IMR-90 (cell line): ENCODE measurements at regions not wholly inside any gene's neighbourhood (a gene's known extent, or its start where the extent isn't known, plus 50 kb on each side); places are given as distances from the start of the nearest gene placed in this dataset.

Experiments
- ATAC-seq: fragments of 200-7000 bp; cut with Tn5 transposase; 2 replicates; pipeline ENCODE4 v1.9.1; 2020; ENCODE audit warnings: low read depth, mild to moderate bottlenecking, moderate library complexity
- BruUV-seq: library from RNA; stranded (reverse); fragments of 400-500 nt; replicated peaks from 2 replicates; lab custom pipeline; 2021; lab: Mats Ljungman, UMichigan
- CTCF ChIA-PET: fragments of 300-600 bp; formaldehyde crosslinking; extraction: SDS; loops from one replicate; lab custom pipeline; 2021; ENCODE audit warnings: antibody characterized with exemption; lab: Yijun Ruan, JAX
- POLR2A ChIA-PET: fragments of 300-600 bp; sonication (Branson Sonifier 250); formaldehyde crosslinking; loops from one replicate; lab custom pipeline; 2022; ENCODE audit warnings: antibody characterized with exemption; ENCODE audit not compliant: unreplicated experiment; lab: Charles Lee
- DNase-seq: peaks from one replicate; pipeline ENCODE4 v3.0.0; 2013
- H2AFZ ChIP-seq: replicated peaks from 2 replicates; pipeline ENCODE3; 2013; ENCODE audit warnings: low read length, mild to moderate bottlenecking; ENCODE audit not compliant: poor library complexity
- H2AK5ac ChIP-seq: 2 replicates; pipeline ENCODE4 v1.6.1; 2013; ENCODE audit warnings: low read depth, low read length, inconsistent platforms
- H2AK9ac ChIP-seq: replicated peaks from 2 replicates; pipeline ENCODE3; 2013; ENCODE audit warnings: mild to moderate bottlenecking, low read depth, low read length, moderate library complexity; ENCODE audit not compliant: poor library complexity
- H2BK120ac ChIP-seq: 2 replicates; pipeline ENCODE4 v1.6.1; 2013; ENCODE audit warnings: low read depth, low read length, inconsistent platforms
- H2BK15ac ChIP-seq: 3 replicates; pipeline ENCODE4 v1.6.1; 2013; ENCODE audit warnings: low read depth, low read length, inconsistent platforms
- H2BK20ac ChIP-seq: 2 replicates; pipeline ENCODE4 v1.6.1; 2013; ENCODE audit warnings: low read depth, mild to moderate bottlenecking, inconsistent platforms, low read length, moderate library complexity
- H2BK5ac ChIP-seq: 2 replicates; pipeline ENCODE4 v1.6.1; 2013; ENCODE audit warnings: mild to moderate bottlenecking, low read depth, low read length, inconsistent platforms; ENCODE audit not compliant: poor library complexity, severe bottlenecking
- H3K14ac ChIP-seq: replicated peaks from 2 replicates; pipeline ENCODE4 v1.6.1; 2013; ENCODE audit warnings: low read depth, low read length, inconsistent platforms
- H3K18ac ChIP-seq: 2 replicates; pipeline ENCODE4 v1.6.1; 2013; ENCODE audit warnings: low read depth, low read length, control low read depth
- H3K23ac ChIP-seq: 2 replicates; pipeline ENCODE4 v1.6.1; 2013; ENCODE audit warnings: low read depth, low read length, inconsistent platforms
- H3K27ac ChIP-seq: 2 replicates; pipeline ENCODE4 v1.5.1; 2013; ENCODE audit warnings: mild to moderate bottlenecking, control low read depth, low read length; ENCODE audit not compliant: insufficient read depth
- H3K27me3 ChIP-seq: 2 replicates; pipeline ENCODE4 v1.6.1; 2013; ENCODE audit warnings: low read length; ENCODE audit not compliant: control insufficient read depth, insufficient read depth
- H3K36me3 ChIP-seq: 2 replicates; pipeline ENCODE4 v1.6.1; 2013; ENCODE audit warnings: low read length, mixed read lengths; ENCODE audit not compliant: control insufficient read depth, insufficient read depth
- H3K4ac ChIP-seq: 2 replicates; pipeline ENCODE4 v1.6.1; 2013; ENCODE audit warnings: low read depth, low read length, inconsistent platforms
- H3K4me1 ChIP-seq: 2 replicates; pipeline ENCODE4 v1.6.1; 2013; ENCODE audit warnings: low read length, mixed read lengths; ENCODE audit not compliant: control insufficient read depth, insufficient read depth
- H3K4me2 ChIP-seq: 2 replicates; pipeline ENCODE4 v1.6.1; 2013; ENCODE audit warnings: low read depth, mild to moderate bottlenecking, control low read depth, low read length, moderate library complexity
- H3K4me3 ChIP-seq: 2 replicates; pipeline ENCODE4 v1.5.1; 2013; ENCODE audit warnings: low read depth, mild to moderate bottlenecking, control low read depth, low read length, moderate library complexity; ENCODE audit not compliant: insufficient read depth
- H3K56ac ChIP-seq: 2 replicates; pipeline ENCODE4 v1.6.1; 2013; ENCODE audit warnings: low read length, inconsistent platforms; ENCODE audit not compliant: insufficient read depth; ENCODE audit errors: extremely low read depth
- H3K79me1 ChIP-seq, 2 experiments: 2 replicates each; pipeline ENCODE4 v1.6.1; 2013; ENCODE audit warnings: low read length in 2 of 2, inconsistent platforms in 1 of 2, low read depth in 1 of 2
- H3K9ac ChIP-seq: 2 replicates; pipeline ENCODE4 v1.6.1; 2013; ENCODE audit warnings: low read depth, low read length, control low read depth
- H3K9me1 ChIP-seq: 2 replicates; pipeline ENCODE4 v1.6.1; 2013; ENCODE audit warnings: low read length, inconsistent platforms; ENCODE audit not compliant: insufficient read depth
- H3K9me3 ChIP-seq: 2 replicates; pipeline ENCODE4 v1.6.1; 2013; ENCODE audit warnings: low read length; ENCODE audit not compliant: control insufficient read depth, insufficient read depth
- H4K20me1 ChIP-seq: 2 replicates; pipeline ENCODE4 v1.6.1; 2013; ENCODE audit warnings: low read length, inconsistent platforms; ENCODE audit not compliant: insufficient read depth
- H4K5ac ChIP-seq: 2 replicates; pipeline ENCODE4 v1.6.1; 2013; ENCODE audit warnings: mild to moderate bottlenecking, low read depth, low read length, control low read depth
- H4K8ac ChIP-seq, 2 experiments: 2 replicates each; pipeline ENCODE4 v1.6.1; 2013; ENCODE audit warnings: low read depth in 2 of 2, low read length in 2 of 2, control low read depth in 1 of 2, inconsistent platforms in 1 of 2
- H4K91ac ChIP-seq: 2 replicates; pipeline ENCODE4 v1.6.1; 2013; ENCODE audit warnings: low read depth, low read length, inconsistent platforms; ENCODE audit not compliant: insufficient read depth
- CEBPB ChIP-seq: IDR thresholded peaks from 2 replicates; pipeline ENCODE4 v1.6.1; 2012; ENCODE audit warnings: low read depth, low read length, improper control_type of control experiment
- FOS ChIP-seq: fragments of 150-350 bp; IDR thresholded peaks from 2 replicates; pipeline ENCODE4 v1.6.1; 2016; ENCODE audit warnings: low read depth, low read length
- MAFK ChIP-seq: IDR thresholded peaks from 2 replicates; pipeline ENCODE4 v1.6.1; 2012; ENCODE audit warnings: low read depth, low read length, improper control_type of control experiment
- RCOR1 ChIP-seq: IDR thresholded peaks from 2 replicates; pipeline ENCODE4 v1.6.1; 2012; ENCODE audit warnings: mild to moderate bottlenecking, low read length, improper control_type of control experiment; ENCODE audit not compliant: insufficient replicate concordance
- WGBS, 2 experiments: methylation state at CpG; one replicate each; pipeline versions ENCODE4 v1.1.5 to v1.1.7; 2013; ENCODE audit warnings: missing lambda C conversion rate in 2 of 2; ENCODE audit not compliant: insufficient read length in 1 of 2; ENCODE audit errors: extremely low coverage in 2 of 2; 5-methylcytosine and 5-hydroxymethylcytosine counted together
- dilution Hi-C: fragments of 300-500 bp; cut with HindIII; formaldehyde crosslinking; loops from one replicate; pipeline ENCODE4 v1.14.3; 2018; ENCODE audit warnings: low sequenced_read_pairs; ENCODE audit not compliant: unreplicated experiment
- in situ Hi-C: fragments of 300-500 bp; cut with MboI; formaldehyde crosslinking; loops from 3 replicates; pipeline ENCODE4 v1.14.3; 2019; ENCODE audit warnings: low sequenced_read_pairs, inconsistent platforms, mixed read lengths
- intact Hi-C: fragments of 100-400 bp; cut with micrococcal nuclease; formaldehyde crosslinking; loops from 2 replicates; pipeline ENCODE4 v1.10.0; 2022
- TF ChIP-seq, protein P1 (sequence below): fragments of 150-350 bp; IDR thresholded peaks from 2 replicates; pipeline ENCODE4 v1.6.1; 2017; ENCODE audit warnings: mild to moderate bottlenecking, antibody characterized with exemption, low read length, low read depth

DNA sequence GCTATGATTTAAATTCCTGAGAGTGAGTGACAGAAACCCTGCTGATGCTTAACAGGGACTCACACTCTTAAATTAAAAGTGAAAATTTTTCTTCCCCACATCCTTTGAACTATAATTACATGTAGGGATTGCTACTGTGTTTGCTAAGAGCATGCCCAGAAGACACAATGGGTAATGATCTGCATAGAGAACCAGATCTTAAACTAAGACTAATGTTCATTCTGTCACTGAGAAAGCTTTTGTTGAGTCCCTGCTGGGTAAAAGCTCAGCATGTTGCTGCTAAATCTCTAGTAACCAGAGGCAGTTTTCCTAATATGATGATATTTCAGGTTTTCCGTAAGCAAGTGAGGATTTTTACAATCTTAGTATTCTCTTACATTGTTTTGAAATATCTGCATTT lies 424.8 kb upstream of the SMC2 start:
- Histone ChIP-seq H3K36me3 (no peaks in the 10 kb centered on the region), H4K8ac (no peak overlapping the region), H3K4me1 (no peaks in the 10 kb centered on the region), H3K79me1 (no peaks in the 10 kb centered on the region), H3K4me3 (no peak overlapping the region), H3K23ac (no peak overlapping the region), H3K56ac (no peak overlapping the region), H3K9me3 (peaks cover 3% of the 10 kb centered on the region), H3K14ac (no peak overlapping the region), H3K18ac (no peak overlapping the region), H4K91ac (no peak overlapping the region), H4K5ac (no peak overlapping the region), H3K9me1 (no peaks in the 10 kb centered on the region), H3K4ac (no peak overlapping the region), H2BK120ac (no peak overlapping the region), H4K20me1 (no peaks in the 10 kb centered on the region), H2BK20ac (no peak overlapping the region), H2AK9ac (no peak overlapping the region), H3K27ac (no peak overlapping the region), H2AFZ (no peak overlapping the region), H2BK15ac (no peak overlapping the region), H2BK5ac (no peak overlapping the region), H3K4me2 (no peak overlapping the region), H3K9ac (no peak overlapping the region), H3K27me3 (no peaks in the 10 kb centered on the region), H2AK5ac (no peak overlapping the region)
- intact Hi-C loops = no loop called here
- no CpG with 5 or more reads among the region's 1 CpG for WGBS, 2 experiments
- ChIA-PET CTCF (no interaction called here), POLR2A (no interaction called here)
- in situ Hi-C loops = no loop called here
- TF ChIP-seq, protein P1, sequence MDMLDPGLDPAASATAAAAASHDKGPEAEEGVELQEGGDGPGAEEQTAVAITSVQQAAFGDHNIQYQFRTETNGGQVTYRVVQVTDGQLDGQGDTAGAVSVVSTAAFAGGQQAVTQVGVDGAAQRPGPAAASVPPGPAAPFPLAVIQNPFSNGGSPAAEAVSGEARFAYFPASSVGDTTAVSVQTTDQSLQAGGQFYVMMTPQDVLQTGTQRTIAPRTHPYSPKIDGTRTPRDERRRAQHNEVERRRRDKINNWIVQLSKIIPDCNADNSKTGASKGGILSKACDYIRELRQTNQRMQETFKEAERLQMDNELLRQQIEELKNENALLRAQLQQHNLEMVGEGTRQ = no peak
- no peak for TF ChIP-seq FOS
- TF ChIP-seq RCOR1 = no peak
- no peak for TF ChIP-seq MAFK
- no peak for TF ChIP-seq CEBPB
- no peak for DNase-seq
- ATAC-seq = no peak
- dilution Hi-C loops = no loop called here
- no TSS peak for BruUV-seq
